SK-MEL-5 (cell line): ENCODE measurements at regions not wholly inside any gene's neighbourhood (a gene's known extent, or its start where the extent isn't known, plus 50 kb on each side); places are given as distances from the start of the nearest gene placed in this dataset.
"Not testable (repeated sequence)": the region's sequence is repeated elsewhere in the genome, so short reads cannot be mapped to it uniquely, and the experiment has no call there.

ENCODE experiments used
- DNase-seq: peaks from one replicate; pipeline ENCODE4 v3.0.0-alpha.2; 2016; ENCODE audit warnings: low read depth, low spot score
- in situ Hi-C: cut with HindIII; loops from 2 replicates; pipeline ENCODE4 v1.10.0; 2016; ENCODE audit warnings: low sequenced_read_pairs, high pct_unique_total_duplicates, low pct_unique_long_range_greater_than_20kb

- no peak for DNase-seq
- in situ Hi-C loops = no loop called here
These were observed 106.9 kb upstream of the OR4E1 start for GRCh38 chr14:21780429-21781084.

DNA sequence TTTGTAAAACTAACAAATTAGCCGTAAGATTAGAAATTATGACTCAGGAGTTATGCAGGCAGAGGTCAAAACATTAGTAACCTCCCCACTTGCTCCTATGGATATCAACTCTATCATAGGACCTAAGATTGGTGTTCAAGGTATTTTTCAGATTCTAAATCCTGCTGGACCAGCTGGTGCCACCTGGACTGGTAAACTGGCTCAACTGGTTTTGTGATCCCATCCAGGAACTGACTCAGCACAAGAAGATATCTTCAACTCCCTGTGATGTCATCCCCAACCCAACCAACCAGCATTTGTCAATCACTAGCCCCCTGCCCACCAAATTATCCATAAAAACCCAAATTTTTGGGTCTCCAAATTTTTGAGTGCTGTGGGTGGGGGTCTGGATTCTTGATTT, 98.1 kb upstream of the OR4E1 start:
- in situ Hi-C loops = no loop called here
- no peak for DNase-seq

DNA sequence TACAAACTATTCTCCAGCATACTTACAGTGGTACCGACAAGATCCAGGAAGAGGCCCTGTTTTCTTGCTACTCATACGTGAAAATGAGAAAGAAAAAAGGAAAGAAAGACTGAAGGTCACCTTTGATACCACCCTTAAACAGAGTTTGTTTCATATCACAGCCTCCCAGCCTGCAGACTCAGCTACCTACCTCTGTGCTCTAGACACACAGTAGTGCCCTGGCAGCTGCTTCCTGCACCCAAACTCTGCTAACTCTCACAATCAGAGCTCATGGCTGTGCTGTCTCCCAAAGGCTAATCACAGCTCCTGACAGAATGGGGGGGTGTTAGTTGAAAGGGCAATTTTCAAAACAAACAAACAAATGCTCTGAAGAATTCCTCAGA, 95.2 kb upstream of the OR4E1 start:
- in situ Hi-C loops = no loop called here
- DNase-seq = no peak

DNA sequence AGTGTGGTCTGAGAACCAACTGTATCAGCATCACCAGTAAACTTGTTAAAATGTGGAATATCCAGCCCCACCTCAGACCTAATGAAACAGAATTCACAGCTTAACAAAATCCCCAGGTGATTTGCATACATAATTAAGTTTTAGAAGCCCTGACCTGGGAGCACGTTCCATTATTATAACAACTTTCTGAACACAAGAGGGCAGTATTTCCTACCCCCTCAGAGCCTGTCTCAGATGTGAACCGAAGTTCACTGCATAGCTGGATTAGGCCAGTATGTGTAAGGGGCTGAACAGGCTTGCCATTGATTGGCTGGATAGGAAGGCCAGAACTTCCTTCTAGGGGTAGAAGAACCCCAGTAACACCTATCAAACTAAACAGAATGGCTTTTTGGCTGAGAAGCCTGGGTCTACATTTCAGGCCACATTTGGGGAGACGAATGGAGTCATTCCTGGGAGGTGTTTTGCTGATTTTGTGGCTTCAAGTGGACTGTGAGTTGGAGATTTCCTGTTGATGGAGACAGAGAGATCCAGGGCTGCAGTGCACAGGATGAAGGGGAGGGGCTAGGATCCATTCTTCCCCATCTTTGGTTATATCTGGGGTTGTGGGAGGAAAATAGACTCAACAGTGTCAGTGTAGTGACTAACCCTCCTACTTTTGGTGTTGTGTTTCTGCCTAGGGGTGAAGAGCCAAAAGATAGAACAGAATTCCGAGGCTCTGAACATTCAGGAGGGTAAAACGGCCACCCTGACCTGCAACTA, 94.7 kb upstream of the OR4E1 start:
- in situ Hi-C loops = no loop called here
- peak; percentile 70 for DNase-seq

GRCh38 chr14:21760360-21760759, 86.7 kb upstream of the OR4E1 start:
- DNase-seq, in situ Hi-C loops: not testable (repeated sequence)

GRCh38 chr14:21749306-21749868, 75.8 kb upstream of the OR4E1 start:
- in situ Hi-C loops = no loop called here
- no peak for DNase-seq

- peak; percentile 77 for DNase-seq
- in situ Hi-C loops = no loop called here
These were observed 75.3 kb upstream of the OR4E1 start for GRCh38 chr14:21748869-21749303.

DNA sequence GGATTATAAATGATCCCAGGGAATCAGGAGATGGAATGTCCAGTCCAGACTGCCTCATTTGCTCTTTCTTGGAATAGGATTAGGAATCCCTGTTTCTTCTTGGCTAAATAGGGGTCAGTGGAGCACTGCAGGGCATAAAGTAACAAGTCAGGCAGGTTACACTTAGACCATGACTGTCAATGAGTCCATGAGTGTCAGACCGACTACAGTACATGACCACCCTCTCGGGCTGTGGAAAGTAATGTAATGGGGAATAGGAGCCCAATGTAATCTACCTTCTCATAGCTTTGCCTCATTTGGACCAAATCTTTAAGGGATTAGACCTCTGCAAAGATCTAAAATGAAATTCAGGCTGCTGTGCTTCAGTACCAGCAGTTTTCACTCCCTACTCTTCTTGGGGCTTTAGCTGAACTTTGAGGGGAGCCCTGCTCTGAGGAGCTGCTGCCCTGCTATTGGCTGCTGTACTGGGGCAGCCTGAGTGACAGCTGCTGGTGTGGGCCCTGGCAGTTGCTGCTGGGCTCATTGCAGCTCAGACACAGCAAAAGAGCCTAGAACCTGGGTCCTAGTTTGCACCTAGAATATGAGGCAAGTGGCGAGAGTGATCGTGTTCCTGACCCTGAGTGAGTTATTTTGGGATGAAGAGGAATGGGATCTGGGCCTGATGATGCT, 62.2 kb upstream of the OR4E1 start:
- in situ Hi-C loops = no loop called here
- DNase-seq = no peak

GRCh38 chr14:21735200-21735599, 61.6 kb upstream of the OR4E1 start:
- in situ Hi-C loops = no loop called here
- no peak for DNase-seq

DNA sequence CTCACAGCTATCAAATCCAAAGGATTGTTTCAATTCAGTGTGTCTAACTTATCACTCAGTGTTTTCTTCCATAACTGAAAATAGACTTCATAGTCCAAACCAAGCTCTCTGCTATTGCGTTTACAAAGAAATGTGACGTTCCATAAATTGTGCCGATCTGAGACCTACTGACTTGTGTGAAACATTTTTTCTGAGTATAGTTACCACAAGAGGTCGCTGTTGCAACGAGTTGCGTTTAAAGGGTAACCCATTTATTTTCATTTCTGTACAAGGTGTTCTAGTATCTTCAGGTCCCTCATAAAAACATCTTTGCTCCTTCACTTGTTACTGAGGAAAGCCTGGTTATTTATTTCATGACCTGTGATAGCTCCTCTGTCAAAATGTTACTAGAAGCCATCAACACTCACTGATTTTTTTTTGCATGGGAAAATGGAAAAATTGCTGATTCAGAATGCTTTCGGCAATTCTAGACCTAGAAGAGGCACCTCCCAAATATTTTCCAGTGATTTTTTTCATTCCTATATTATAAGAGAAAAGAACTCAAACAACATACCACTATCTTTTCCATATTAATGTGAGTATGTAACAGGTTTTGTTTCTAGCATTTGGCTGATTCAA, 60.9 kb upstream of the OR4E1 start:
- in situ Hi-C loops = no loop called here
- DNase-seq = peak; percentile 77

DNA sequence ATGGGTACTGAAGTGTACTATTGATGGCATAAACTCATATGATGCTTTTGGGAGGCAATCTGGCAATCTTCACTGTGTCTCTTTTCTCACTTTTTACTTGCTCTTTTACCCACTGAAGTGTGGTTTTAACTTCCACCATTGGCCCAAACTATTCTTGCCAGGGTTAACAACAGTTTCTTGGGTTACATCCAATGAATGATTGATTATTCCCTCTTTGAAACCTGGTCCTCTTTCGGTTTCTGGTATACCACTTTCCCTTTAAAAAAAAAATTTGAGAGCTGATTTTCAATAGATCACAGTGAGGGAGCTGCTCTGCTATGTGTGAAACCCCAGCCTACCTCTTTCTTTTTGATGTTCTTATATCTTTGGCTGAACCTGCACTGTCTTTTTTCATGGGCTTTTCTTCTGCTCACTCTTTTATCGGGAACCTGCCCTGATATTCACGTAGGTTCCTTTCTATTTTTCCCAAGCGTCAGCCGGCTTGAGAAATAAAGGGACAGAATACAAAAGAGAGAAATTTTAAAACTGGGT, 56.1 kb upstream of the OR4E1 start:
- in situ Hi-C loops = no loop called here

DNA sequence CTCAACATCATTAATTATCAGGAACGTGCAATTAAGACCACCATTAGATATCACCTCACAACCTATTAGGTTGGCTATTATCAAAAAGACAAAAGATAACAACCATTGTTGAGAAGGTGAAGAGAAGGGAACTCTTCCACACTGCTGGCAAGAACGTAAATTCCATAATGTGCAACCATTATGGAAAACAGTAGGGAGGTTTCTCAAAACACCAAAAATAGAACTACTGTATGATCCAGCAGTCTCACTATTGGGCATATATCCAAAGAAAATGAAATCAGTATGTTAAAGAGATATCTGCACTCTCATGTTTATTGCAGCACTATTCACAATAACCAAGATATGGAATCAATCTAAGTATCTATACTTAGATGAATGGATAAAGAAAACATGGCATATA, 51.6 kb upstream of the OR4E1 start:
- in situ Hi-C loops = no loop called here
- DNase-seq = no peak

More for the DNA sequence above, 56.1 kb upstream of the OR4E1 start:
- DNase-seq = no peak

- no peak for DNase-seq
- in situ Hi-C loops = no loop called here
These were observed 50.7 kb upstream of the OR4E1 start for GRCh38 chr14:21724090-21724973.

- in situ Hi-C loops = no loop called here
- peak; percentile 70 for DNase-seq
These were observed 49.9 kb upstream of the OR4E1 start for GRCh38 chr14:21723431-21724045.
